Activated B cell treated with CpG ODN at 0.5 μM for 24 hours (primary cell): ENCODE measurements at regions not wholly inside any gene's neighbourhood (a gene's known extent, or its start where the extent isn't known, plus 50 kb on each side); places are given as distances from the start of the nearest gene placed in this dataset.

Experiments used
- ATAC-seq: fragments of 200-7000 bp; cut with Tn5 transposase; one replicate; pipeline ENCODE4 v1.10.0; 2021; ENCODE audit warnings: low read depth, mild to moderate bottlenecking, moderate library complexity
- CTCF ChIA-PET: fragments of 350-600 bp; sonication (Branson Sonifier 250); formaldehyde crosslinking; loops from one replicate; lab custom pipeline; 2021; ENCODE audit warnings: antibody characterized with exemption; lab: Charles Lee
- POLR2A ChIA-PET: fragments of 350-600 bp; sonication (Branson Sonifier 250); formaldehyde crosslinking; loops from one replicate; lab custom pipeline; 2021; ENCODE audit warnings: antibody characterized with exemption; lab: Charles Lee
- DNase-seq: peaks from one replicate; pipeline ENCODE4 v3.0.0; 2022
- H3K27ac Mint-ChIP-seq: one replicate; pipeline ENCODE4 v1.8.0; 2020; ENCODE audit warnings: mixed read lengths
- H3K27me3 Mint-ChIP-seq: one replicate; pipeline ENCODE4 v1.8.0; 2021; ENCODE audit warnings: mixed read lengths
- H3K36me3 Mint-ChIP-seq: one replicate; pipeline ENCODE4 v1.8.0; 2021; ENCODE audit warnings: low read depth, mixed read lengths
- H3K4me1 Mint-ChIP-seq: one replicate; pipeline ENCODE4 v1.8.0; 2021; ENCODE audit warnings: mixed read lengths
- H3K4me3 Mint-ChIP-seq: one replicate; pipeline ENCODE4 v1.8.0; 2020; ENCODE audit warnings: mild to moderate bottlenecking, mixed read lengths
- H3K9me3 Mint-ChIP-seq: one replicate; pipeline ENCODE4 v1.8.0; 2020; ENCODE audit warnings: mixed read lengths
- intact Hi-C: fragments of 100-400 bp; cut with micrococcal nuclease; formaldehyde crosslinking; loops from one replicate; pipeline ENCODE4 v1.15.1; 2024
- TF ChIP-seq, protein P1 (sequence below): fragments of 200-600 bp; IDR thresholded peaks from one replicate; pipeline ENCODE4 v1.8.0; 2022; ENCODE audit warnings: antibody characterized with exemption, mild to moderate bottlenecking

DNA sequence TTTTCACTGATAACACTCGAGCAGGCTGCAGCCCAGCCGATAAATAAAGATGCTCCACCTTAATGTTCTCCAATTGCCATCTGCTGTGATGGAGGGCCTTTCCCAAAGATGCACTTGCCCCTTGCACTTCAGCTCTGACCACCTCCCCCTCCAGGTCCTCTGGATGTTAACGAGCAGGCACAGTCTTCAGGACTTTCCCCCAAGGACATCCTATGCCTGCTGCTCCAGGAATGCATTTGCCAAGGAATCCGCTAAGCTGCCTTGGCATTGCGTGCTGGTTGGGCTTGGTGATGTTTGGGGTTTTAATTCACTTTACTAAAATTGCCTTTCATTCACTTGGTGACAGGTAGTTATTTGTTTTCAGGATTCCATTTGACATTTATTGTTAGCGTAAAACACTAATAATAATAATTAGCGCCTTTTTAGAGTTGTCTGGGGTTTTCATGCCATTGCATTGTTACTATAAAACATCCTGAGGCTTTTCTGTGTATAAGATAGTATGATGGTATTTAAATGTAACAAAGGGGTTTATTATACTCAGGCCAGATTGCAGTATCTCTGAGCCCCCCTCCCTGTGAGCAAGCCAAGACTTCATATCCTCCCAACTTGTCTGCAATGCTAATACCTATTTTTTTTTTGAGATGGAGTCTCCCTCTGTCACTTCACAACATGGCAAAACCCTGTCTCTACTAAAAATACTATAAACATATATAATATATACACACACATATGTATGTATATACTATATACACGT is 66.7 kb upstream of the TSHZ2 start:
- Mint-ChIP-seq H3K4me3 (no peak overlapping the region), H3K27ac (no peak overlapping the region), H3K36me3 (no peaks in the 10 kb centered on the region), H3K9me3 (no peaks in the 10 kb centered on the region), H3K27me3 (peaks cover 2% of the 10 kb centered on the region), H3K4me1 (no peaks in the 10 kb centered on the region)
- POLR2A ChIA-PET, result no interaction called here
- CTCF ChIA-PET, result no interaction called here
- TF ChIP-seq, protein P1, sequence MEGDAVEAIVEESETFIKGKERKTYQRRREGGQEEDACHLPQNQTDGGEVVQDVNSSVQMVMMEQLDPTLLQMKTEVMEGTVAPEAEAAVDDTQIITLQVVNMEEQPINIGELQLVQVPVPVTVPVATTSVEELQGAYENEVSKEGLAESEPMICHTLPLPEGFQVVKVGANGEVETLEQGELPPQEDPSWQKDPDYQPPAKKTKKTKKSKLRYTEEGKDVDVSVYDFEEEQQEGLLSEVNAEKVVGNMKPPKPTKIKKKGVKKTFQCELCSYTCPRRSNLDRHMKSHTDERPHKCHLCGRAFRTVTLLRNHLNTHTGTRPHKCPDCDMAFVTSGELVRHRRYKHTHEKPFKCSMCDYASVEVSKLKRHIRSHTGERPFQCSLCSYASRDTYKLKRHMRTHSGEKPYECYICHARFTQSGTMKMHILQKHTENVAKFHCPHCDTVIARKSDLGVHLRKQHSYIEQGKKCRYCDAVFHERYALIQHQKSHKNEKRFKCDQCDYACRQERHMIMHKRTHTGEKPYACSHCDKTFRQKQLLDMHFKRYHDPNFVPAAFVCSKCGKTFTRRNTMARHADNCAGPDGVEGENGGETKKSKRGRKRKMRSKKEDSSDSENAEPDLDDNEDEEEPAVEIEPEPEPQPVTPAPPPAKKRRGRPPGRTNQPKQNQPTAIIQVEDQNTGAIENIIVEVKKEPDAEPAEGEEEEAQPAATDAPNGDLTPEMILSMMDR, result no peak
- no peak for ATAC-seq
- no peak for DNase-seq
- intact Hi-C loops, result no loop called here

DNA sequence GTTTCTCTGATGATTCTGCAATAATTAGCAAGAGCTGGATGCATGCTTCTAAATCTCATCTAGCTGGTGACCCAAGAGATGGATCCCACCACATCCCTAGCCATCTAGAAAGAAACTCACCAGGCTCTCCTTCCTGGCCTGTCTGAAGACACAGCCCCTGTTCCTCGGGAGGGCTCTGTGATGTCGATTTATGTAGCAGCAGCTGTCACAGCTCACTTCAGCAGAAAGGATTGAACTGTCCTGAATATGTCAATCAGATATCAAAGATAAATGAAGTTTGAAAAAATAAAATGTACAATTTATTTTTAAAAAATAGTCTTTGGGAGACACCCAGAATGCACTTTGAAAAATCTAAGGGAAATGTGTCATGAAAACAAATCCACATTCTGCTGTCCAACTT is 67.3 kb upstream of the TSHZ2 start:
- ChIA-PET POLR2A (no interaction called here), CTCF (no interaction called here)
- no peaks in the 10 kb centered on the region for H3K36me3 Mint-ChIP-seq
- TF ChIP-seq, protein P1, result no peak
- ATAC-seq (no peak), DNase-seq (no peak)
- no peak overlapping the region for H3K4me3 Mint-ChIP-seq
- intact Hi-C loops, result no loop called here
- no peaks in the 10 kb centered on the region for H3K4me1 Mint-ChIP-seq
- no peak overlapping the region for H3K27ac Mint-ChIP-seq
- H3K9me3 Mint-ChIP-seq, result no peaks in the 10 kb centered on the region
- peaks cover 2% of the 10 kb centered on the region for H3K27me3 Mint-ChIP-seq

DNA sequence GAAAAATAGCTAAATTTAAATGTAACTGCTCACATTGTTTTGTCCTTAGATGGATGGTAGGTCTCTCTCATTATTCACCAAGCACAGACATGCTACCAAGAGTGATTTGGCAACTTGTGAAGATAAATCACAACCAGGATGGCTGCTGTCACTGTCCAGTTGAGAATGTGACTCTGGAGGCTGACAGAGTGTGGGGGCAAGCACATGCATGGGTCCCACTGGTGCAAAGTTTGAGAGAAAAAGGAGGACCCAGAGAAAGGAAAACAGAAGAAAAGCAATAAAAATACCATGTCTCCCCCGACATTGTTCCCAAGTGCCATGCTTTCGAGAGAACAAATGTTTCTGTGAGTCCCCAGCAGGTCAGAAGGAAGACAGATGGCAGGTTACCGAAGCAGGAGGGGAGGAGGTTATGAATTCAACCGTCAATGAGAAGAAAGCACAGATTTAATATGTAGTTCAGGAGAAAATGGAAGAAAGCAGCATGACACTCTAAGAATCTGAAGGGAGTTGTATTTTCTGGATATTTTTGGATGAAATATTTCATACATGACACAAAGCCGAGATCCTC is 73.0 kb upstream of the TSHZ2 start:
- CTCF ChIA-PET, result no interaction called here
- no peaks in the 10 kb centered on the region for H3K9me3 Mint-ChIP-seq
- intact Hi-C loops, result no loop called here
- POLR2A ChIA-PET, result no interaction called here
- H3K36me3 Mint-ChIP-seq, result no peaks in the 10 kb centered on the region
- ATAC-seq, result no peak
- DNase-seq, result no peak
- H3K4me3 Mint-ChIP-seq, result no peak overlapping the region
- TF ChIP-seq, protein P1, result no peak
- H3K27ac Mint-ChIP-seq, result no peak overlapping the region
- H3K4me1 Mint-ChIP-seq, result no peaks in the 10 kb centered on the region
- no peaks in the 10 kb centered on the region for H3K27me3 Mint-ChIP-seq

DNA sequence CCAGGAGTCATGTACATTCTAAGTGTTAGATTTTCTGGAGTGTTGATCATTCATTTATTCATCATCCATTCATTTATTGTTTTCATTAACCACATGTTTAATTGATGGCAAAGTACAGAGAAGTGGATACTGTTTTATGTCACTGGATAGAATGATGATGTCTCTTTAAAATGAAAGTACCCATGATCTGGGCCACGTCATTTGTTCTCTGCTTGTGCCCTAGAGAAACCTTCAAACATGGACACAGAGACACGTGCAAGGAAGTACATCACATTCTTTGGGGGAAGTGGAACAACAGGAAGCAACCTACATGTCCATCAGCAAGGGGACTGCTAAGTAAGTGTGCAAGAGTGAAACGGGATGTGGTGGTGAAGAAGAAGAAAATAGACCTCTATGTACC is 75.8 kb upstream of the TSHZ2 start:
- TF ChIP-seq, protein P1, result no peak
- no peak for ATAC-seq
- Mint-ChIP-seq H3K27ac (no peak overlapping the region), H3K4me3 (no peak overlapping the region), H3K4me1 (no peaks in the 10 kb centered on the region), H3K9me3 (no peaks in the 10 kb centered on the region), H3K27me3 (peaks cover 4% of the 10 kb centered on the region), H3K36me3 (no peaks in the 10 kb centered on the region)
- CTCF ChIA-PET, result no interaction called here
- intact Hi-C loops, result no loop called here
- DNase-seq, result no peak
- POLR2A ChIA-PET, result no interaction called here

DNA sequence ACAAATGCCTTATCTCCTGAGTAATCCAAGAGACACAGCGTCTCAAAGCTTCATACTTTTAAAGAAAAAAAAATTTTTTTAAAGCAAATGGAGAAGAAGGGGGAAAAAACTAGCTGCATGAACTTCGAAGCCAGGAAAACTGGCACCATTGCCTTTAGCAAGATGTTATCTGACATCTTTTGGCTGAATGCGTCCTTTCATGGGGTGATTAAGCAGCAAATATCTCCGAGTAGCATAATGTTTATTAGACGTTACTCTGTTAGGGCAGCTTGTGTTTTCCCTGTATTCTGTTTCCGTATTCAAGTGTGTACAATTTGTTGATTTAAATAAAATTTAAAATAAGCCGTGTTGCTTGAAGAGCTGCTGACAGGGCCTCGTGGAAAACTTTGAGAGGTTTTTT is 76.5 kb upstream of the TSHZ2 start:
- no peak for DNase-seq
- ATAC-seq, result no peak
- ChIA-PET POLR2A (no interaction called here), CTCF (no interaction called here)
- Mint-ChIP-seq H3K4me3 (no peak overlapping the region), H3K27me3 (peaks cover 8% of the 10 kb centered on the region), H3K9me3 (no peaks in the 10 kb centered on the region), H3K27ac (no peak overlapping the region), H3K36me3 (no peaks in the 10 kb centered on the region), H3K4me1 (no peaks in the 10 kb centered on the region)
- TF ChIP-seq, protein P1, result no peak
- intact Hi-C loops, result no loop called here
